Heart left ventricle (tissue), 16 donors: ENCODE measurements at regions not wholly inside any gene's neighbourhood (a gene's known extent, or its start where the extent isn't known, plus 50 kb on each side); places are given as distances from the start of the nearest gene placed in this dataset.

Experiments used
- ATAC-seq, 4 donors: fragments of 200-7000 bp; cut with Tn5 transposase; one replicate each; pipeline ENCODE4 v1.9.1; 2020 to 2022; ENCODE audit warnings: moderate library complexity in 4 of 4, mild to moderate bottlenecking in 3 of 4, moderate number of reproducible peaks in 1 of 4
- DNase-seq, 5 donors: peaks; one replicate each; pipeline ENCODE4 v3.0.0-alpha.2; 2020
- H3K27ac ChIP-seq, 12 donors: fragments of 200-600 bp; sonication (generic) in 4 of 12; one replicate each; pipeline versions ENCODE4 v1.5.0 to v1.8.0; 2016 to 2022; ENCODE audit warnings: mild to moderate bottlenecking in 2 of 12
- H3K27me3 ChIP-seq, 9 donors: fragments of 200-600 bp; sonication (generic) in 2 of 9; one replicate each; pipeline versions ENCODE4 v1.5.1 to v1.8.0; 2016 to 2022; ENCODE audit warnings: mild to moderate bottlenecking in 3 of 9
- H3K36me3 ChIP-seq, 9 donors: fragments of 200-600 bp; sonication (generic) in 2 of 9; one replicate each; pipeline versions ENCODE4 v1.5.0 to v1.8.0; 2018 to 2022; ENCODE audit warnings: mild to moderate bottlenecking in 2 of 9
- H3K4me1 ChIP-seq, 12 donors: fragments of 200-600 bp; sonication (generic) in 4 of 12; one replicate each; pipeline versions ENCODE4 v1.5.0 to v1.8.0; 2016 to 2022; ENCODE audit warnings: mild to moderate bottlenecking in 3 of 12
- H3K4me3 ChIP-seq, 12 donors: fragments of 200-600 bp; sonication (generic) in 4 of 12; one replicate each; pipeline versions ENCODE4 v1.5.0 to v1.8.0; 2017 to 2022; ENCODE audit warnings: mild to moderate bottlenecking in 9 of 12, moderate library complexity in 4 of 12
- H3K9me3 ChIP-seq, 12 donors: fragments of 200-600 bp; sonication (generic) in 4 of 12; one replicate each; pipeline versions ENCODE4 v1.5.0 to v1.8.0; 2016 to 2022; ENCODE audit warnings: mild to moderate bottlenecking in 1 of 12
- CTCF ChIP-seq, 12 donors: fragments of 200-600 bp; sonication (generic) in 4 of 12; IDR thresholded peaks; one replicate each; pipeline versions ENCODE4 v1.5.0 to v1.8.0; 2018 to 2022; ENCODE audit warnings: antibody characterized with exemption in 12 of 12, mild to moderate bottlenecking in 5 of 12
- POLR2A ChIP-seq, 2 donors: fragments of 450-650 bp; IDR thresholded peaks; one replicate each; pipeline ENCODE4 v1.6.1; 2017; ENCODE audit warnings: antibody characterized with exemption in 2 of 2, mild to moderate bottlenecking in 2 of 2, moderate library complexity in 2 of 2
- WGBS, 4 donors: extraction: QIAGEN DNeasy Blood & Tissue Kit in 2 of 4; methylation state at CpG; one replicate each; pipeline versions ENCODE4 v1.1.5 to v1.1.7; 2013 to 2018; 5-methylcytosine and 5-hydroxymethylcytosine counted together
- intact Hi-C, 10 donors: fragments of 100-400 bp; cut with DNase I; formaldehyde crosslinking; loops; one replicate each; pipeline versions ENCODE4 v1.11.1 to v1.14.2; 2022
- donor health status: ischemic (EF 13 %, LVEDD 7.1; RV severe dilation, severe dysfunction).
- donor health status: healthy with polysubstance abuse.
- donor health status: DM: no; HTN: yes; CAD: no.
- donor health status: DM: no; HTN: no; CAD: no.
- donor health status: ischemic (EF 25% LVEDD 6.9; RV normal size, moderate dysfunction).
- donor health status: ischemic (EF 25% LVEDD 5.7; RV mildly dilated, moderate dysfunction).
- donor health status: healthy.
- donor health status: DM: yes; HTN: yes; CAD: no.
- donor health status: ischemic (EF 35%, LVEDD 5.7; RV mildly dilated, moderate dysfunction).
- donor health status: nonischemic (EF 11% LVEDD 7.7; RV severe dilation, severe dysfunction).
- donor health status: DM: yes; HTN: yes; CAD: no.
- donor health status: PGD.
- donor health status: ischemic (EF 29% LVEDD 5.4; RV normal size, mild dysfunction).
- donor health status: nonischemic (EF 23%, LVEDD 6.1; RV moderate dilation, normal function).

- 97 to 98% (median 98%) methylated on average over 5 of the region's 5 CpGs for WGBS, 4 donors
Measured at GRCh38 chr19:5204212-5204611, 136.4 kb downstream of the PTPRS start.

More at GRCh38 chr19:5204212-5204611, 136.4 kb downstream of the PTPRS start:
- Histone ChIP-seq H3K36me3 (peaks cover 0 to 34% (median 7%) of the 10 kb centered on the region in 9 donors), H3K27ac (no peak overlapping the region), H3K27me3 (no peaks in the 10 kb centered on the region), H3K9me3 (peaks cover 0 to 52% (median 27%) of the 10 kb centered on the region in 12 donors), H3K4me3 (no peak overlapping the region), H3K4me1 (no peaks in the 10 kb centered on the region)
- TF ChIP-seq CTCF (IDR thresholded peaks at IDR 0.05) (no peak), POLR2A (IDR thresholded peaks at IDR 0.05) (no peak)
- ATAC-seq (no peak), DNase-seq (no peak)
- intact Hi-C loops: no loop called here
